HFFc6 (cell line): ENCODE measurements at regions not wholly inside any gene's neighbourhood (a gene's known extent, or its start where the extent isn't known, plus 50 kb on each side); places are given as distances from the start of the nearest gene placed in this dataset.

Experiments
- DNase-seq: peaks from one replicate; pipeline ENCODE4 v3.0.0-alpha.2; 2018
- H3K27ac Mint-ChIP-seq: 2 replicates; pipeline ENCODE4 v1.8.0; 2020; ENCODE audit warnings: mild to moderate bottlenecking, mixed read lengths
- H3K27me3 Mint-ChIP-seq: 2 replicates; pipeline ENCODE4 v1.8.0; 2021; ENCODE audit warnings: mild to moderate bottlenecking, moderate library complexity, mixed read lengths; ENCODE audit not compliant: insufficient read depth
- H3K36me3 Mint-ChIP-seq: 2 replicates; pipeline ENCODE4 v1.8.0; 2021; ENCODE audit warnings: low read depth, mixed read lengths
- H3K4me1 Mint-ChIP-seq: 2 replicates; pipeline ENCODE4 v1.8.0; 2020; ENCODE audit warnings: low read depth, mixed read lengths
- H3K4me3 Mint-ChIP-seq: 2 replicates; pipeline ENCODE4 v1.8.0; 2020; ENCODE audit warnings: mild to moderate bottlenecking, moderate library complexity, mixed read lengths
- H3K9me3 Mint-ChIP-seq: 2 replicates; pipeline ENCODE4 v1.8.0; 2020; ENCODE audit warnings: mild to moderate bottlenecking, mixed read lengths
- TF ChIP-seq, protein P1 (sequence below): fragments of 200-600 bp; sonication (generic); IDR thresholded peaks from 2 replicates; pipeline ENCODE4 v1.5.0; 2021; ENCODE audit warnings: antibody characterized with exemption, mild to moderate bottlenecking

GRCh38 chr10:33519130-33519860, 184.8 kb upstream of the NRP1 start:
- Mint-ChIP-seq H3K27ac (no peak overlapping the region), H3K9me3 (no peaks in the 10 kb centered on the region), H3K36me3 (no peaks in the 10 kb centered on the region), H3K4me3 (no peak overlapping the region), H3K27me3 (no peaks in the 10 kb centered on the region), H3K4me1 (peaks cover 12% of the 10 kb centered on the region)
- DNase-seq, result no peak
- TF ChIP-seq, protein P1, sequence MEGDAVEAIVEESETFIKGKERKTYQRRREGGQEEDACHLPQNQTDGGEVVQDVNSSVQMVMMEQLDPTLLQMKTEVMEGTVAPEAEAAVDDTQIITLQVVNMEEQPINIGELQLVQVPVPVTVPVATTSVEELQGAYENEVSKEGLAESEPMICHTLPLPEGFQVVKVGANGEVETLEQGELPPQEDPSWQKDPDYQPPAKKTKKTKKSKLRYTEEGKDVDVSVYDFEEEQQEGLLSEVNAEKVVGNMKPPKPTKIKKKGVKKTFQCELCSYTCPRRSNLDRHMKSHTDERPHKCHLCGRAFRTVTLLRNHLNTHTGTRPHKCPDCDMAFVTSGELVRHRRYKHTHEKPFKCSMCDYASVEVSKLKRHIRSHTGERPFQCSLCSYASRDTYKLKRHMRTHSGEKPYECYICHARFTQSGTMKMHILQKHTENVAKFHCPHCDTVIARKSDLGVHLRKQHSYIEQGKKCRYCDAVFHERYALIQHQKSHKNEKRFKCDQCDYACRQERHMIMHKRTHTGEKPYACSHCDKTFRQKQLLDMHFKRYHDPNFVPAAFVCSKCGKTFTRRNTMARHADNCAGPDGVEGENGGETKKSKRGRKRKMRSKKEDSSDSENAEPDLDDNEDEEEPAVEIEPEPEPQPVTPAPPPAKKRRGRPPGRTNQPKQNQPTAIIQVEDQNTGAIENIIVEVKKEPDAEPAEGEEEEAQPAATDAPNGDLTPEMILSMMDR, result no peak

DNA sequence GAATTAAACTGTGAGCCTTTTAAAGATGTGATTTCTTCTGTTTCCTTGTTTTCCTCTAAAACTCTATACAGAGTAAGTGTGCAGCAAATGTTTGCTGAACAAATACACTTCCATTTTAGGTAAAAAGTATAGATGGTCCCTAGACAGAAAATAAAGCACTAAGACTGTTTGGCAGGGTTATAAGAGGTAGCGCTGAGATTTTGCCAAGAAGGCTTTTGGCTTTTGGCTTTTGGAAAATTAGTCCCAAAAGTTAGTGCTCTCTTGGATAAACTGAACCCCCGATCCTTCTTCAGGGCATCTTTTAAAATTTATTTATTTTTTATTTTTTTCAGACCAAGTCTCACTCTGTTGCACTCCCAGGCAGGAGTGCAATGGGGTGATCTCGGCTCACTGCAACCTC, 175.7 kb upstream of the NRP1 start:
- Mint-ChIP-seq H3K36me3 (peaks cover 4% of the 10 kb centered on the region; the same call in 1 of the 2 replicates), H3K27me3 (no peaks in the 10 kb centered on the region; the same call in 1 of the 2 replicates), H3K4me1 (peaks cover 22% of the 10 kb centered on the region), H3K27ac (no peak overlapping the region), H3K4me3 (no peak overlapping the region), H3K9me3 (no peaks in the 10 kb centered on the region)
- DNase-seq, result no peak
- TF ChIP-seq, protein P1, result no peak

DNA sequence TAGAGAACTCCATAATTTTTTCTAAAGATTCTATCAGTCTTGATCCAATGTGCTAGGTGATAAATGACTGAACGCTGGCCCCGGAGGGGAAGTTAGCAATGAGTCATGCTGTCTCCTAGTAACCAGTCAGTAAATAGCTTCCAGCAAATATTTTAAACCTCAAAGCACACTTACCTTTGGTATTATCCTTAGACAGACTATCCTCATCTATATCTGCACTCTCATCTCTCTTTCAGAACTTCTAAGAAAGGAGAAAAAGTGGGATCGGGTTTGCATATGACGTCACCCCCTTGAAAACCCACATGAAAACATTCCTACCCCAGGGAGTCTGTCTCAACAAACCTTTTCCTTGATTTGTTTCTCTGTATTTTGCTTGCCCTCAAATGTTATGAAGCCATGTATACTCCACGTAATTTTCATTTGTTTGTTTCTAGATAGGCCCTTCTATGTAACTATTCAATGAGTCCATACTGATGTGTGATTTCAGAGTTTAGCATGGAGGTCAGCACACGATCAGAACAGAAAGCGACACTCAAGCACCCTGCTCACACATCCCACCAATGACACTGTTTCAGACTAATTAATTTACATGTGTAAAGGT, 174.9 kb upstream of the NRP1 start:
- Mint-ChIP-seq H3K4me1 (peaks cover 22% of the 10 kb centered on the region), H3K36me3 (peaks cover 4% of the 10 kb centered on the region; the same call in 1 of the 2 replicates), H3K9me3 (no peaks in the 10 kb centered on the region), H3K27me3 (no peaks in the 10 kb centered on the region; the same call in 1 of the 2 replicates), H3K27ac (peak overlapping the region; percentile 89), H3K4me3 (peak overlapping the region; percentile 43)
- TF ChIP-seq, protein P1, result no peak
- peak; percentile 90 for DNase-seq

DNA sequence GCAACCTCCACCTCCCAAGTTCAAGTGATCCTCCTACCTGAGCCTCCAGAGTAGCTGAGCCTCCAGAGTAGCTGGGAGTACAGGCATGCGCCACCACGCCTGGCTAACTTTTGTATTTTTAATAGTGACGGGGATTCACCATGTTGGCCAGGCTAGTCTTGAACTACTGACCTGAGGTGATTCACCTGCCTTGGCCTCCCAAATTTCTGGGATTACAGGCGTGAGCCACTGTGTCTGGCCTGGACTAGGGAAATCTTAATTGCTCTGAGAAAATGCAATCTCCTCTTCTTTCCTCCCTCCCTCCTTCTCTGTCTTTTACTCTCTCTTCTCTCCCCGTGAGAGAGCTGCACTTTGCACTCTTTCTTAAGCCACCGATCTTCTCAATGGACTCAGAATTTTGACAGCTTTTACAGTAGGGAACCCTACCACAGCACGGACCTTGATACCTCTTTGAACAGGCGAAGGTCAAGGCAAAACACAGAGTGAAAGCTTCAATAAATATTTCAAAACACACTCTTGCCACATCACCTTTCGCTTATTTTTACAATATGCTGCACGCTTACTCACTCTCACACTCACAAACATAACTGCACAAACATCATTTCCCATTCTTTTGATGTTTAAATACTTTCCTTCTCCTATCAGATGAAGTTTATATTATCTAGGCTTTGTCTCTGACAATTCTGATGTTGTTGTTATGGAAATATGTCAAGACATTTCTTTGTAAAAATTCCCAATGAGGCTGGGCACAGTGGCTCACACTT, 173.4 kb upstream of the NRP1 start:
- no peak overlapping the region; the same call in 1 of the 2 replicates for H3K27ac Mint-ChIP-seq
- H3K4me3 Mint-ChIP-seq, result no peak overlapping the region
- peaks cover 4% of the 10 kb centered on the region; the same call in 1 of the 2 replicates for H3K36me3 Mint-ChIP-seq
- TF ChIP-seq, protein P1, result no peak
- no peaks in the 10 kb centered on the region for H3K9me3 Mint-ChIP-seq
- peaks cover 2% of the 10 kb centered on the region for H3K27me3 Mint-ChIP-seq
- no peak for DNase-seq
- H3K4me1 Mint-ChIP-seq, result peaks cover 22% of the 10 kb centered on the region

- Mint-ChIP-seq H3K36me3 (peaks cover 4% of the 10 kb centered on the region; the same call in 1 of the 2 replicates), H3K4me1 (peaks cover 22% of the 10 kb centered on the region), H3K4me3 (no peak overlapping the region), H3K9me3 (no peaks in the 10 kb centered on the region), H3K27ac (no peak overlapping the region), H3K27me3 (peaks cover 2% of the 10 kb centered on the region)
- TF ChIP-seq, protein P1, result no peak
- DNase-seq, result no peak
Measured at GRCh38 chr10:33506838-33507661, 172.6 kb upstream of the NRP1 start.
